HCT116 (cell line): ENCODE measurements at regions not wholly inside any gene's neighbourhood (a gene's known extent, or its start where the extent isn't known, plus 50 kb on each side); places are given as distances from the start of the nearest gene placed in this dataset.
A peak's percentile ranks its signal among the peaks of the same experiment; 100 is the strongest.
"Not testable (repeated sequence)": the region's sequence is repeated elsewhere in the genome, so short reads cannot be mapped to it uniquely, and the experiment has no call there.

Source experiments
- ATAC-seq: fragments of 200-7000 bp; cut with Tn5 transposase; 2 replicates; pipeline ENCODE4 v1.9.1; 2020; ENCODE audit warnings: mild to moderate bottlenecking, moderate library complexity
- BruUV-seq: library from RNA; stranded (reverse); fragments of 400-500 nt; replicated peaks from 2 replicates; lab custom pipeline; 2021; lab: Mats Ljungman, UMichigan
- CTCF ChIA-PET: fragments of 300-600 bp; sonication (Branson Sonifier 250); formaldehyde crosslinking; loops from one replicate; lab custom pipeline; 2021; ENCODE audit warnings: antibody characterized with exemption; lab: Charles Lee
- POLR2A ChIA-PET: fragments of 300-600, 350-600 bp; sonication (Branson Sonifier 250); formaldehyde crosslinking; loops from one replicate; lab custom pipeline; 2021; ENCODE audit warnings: antibody characterized with exemption; lab: Charles Lee
- RAD21 ChIA-PET, 2 experiments: fragments of 300-600 bp; sonication (Branson Sonifier 250); formaldehyde crosslinking; loops; one replicate each; lab custom pipeline; 2023; ENCODE audit warnings: low total read pairs in 2 of 2; ENCODE audit not compliant: uncharacterized antibody in 2 of 2, unreplicated experiment in 2 of 2, low non-redundant PET in 1 of 2; lab: Charles Lee
- DNase-seq: peaks from one replicate; pipeline ENCODE4 v3.0.0-alpha.2; 2010; ENCODE audit warnings: low read depth, low spot score
- H2AFZ ChIP-seq: fragments of 200-600 bp; shearing (Covaris generic), sonication (generic); 2 replicates; pipeline ENCODE4 v1.6.1; 2017; ENCODE audit warnings: low read depth, mixed run types, mixed read lengths, antibody characterized with exemption, low read length; ENCODE audit not compliant: poor library complexity, severe bottlenecking
- H3K27ac ChIP-seq: 2 replicates; pipeline ENCODE4 v1.5.1; 2012; ENCODE audit warnings: low read depth, low read length
- H3K27me3 ChIP-seq: fragments of 200-600 bp; sonication (generic); 2 replicates; pipeline ENCODE4 v1.6.1; 2016; ENCODE audit warnings: mixed run types, low read length, mixed read lengths; ENCODE audit not compliant: insufficient read depth
- H3K36me3 ChIP-seq, 2 experiments: fragments of 200-500 bp in 1 of 2; fragments of 200-600 bp in 1 of 2; sonication (Bioruptor generic) in 1 of 2; sonication (generic) in 1 of 2; 2 replicates each; pipeline versions ENCODE4 v1.5.1 to v1.6.1; 2014 to 2016; ENCODE audit warnings: low read length in 2 of 2, inconsistent platforms in 1 of 2, mixed read lengths in 1 of 2, mixed run types in 1 of 2; ENCODE audit not compliant: insufficient read depth in 2 of 2, control insufficient read depth in 1 of 2
- H3K4me1 ChIP-seq, 2 experiments: fragments of 200-600 bp in 1 of 2; sonication (generic) in 1 of 2; 2 replicates each; pipeline versions ENCODE4 v1.5.1 to v1.6.1; 2012 to 2017; ENCODE audit warnings: low read length in 2 of 2, inconsistent platforms in 1 of 2, mild to moderate bottlenecking in 1 of 2, mixed read lengths in 1 of 2, mixed run types in 1 of 2, moderate library complexity in 1 of 2; ENCODE audit not compliant: insufficient read depth in 2 of 2, control insufficient read depth in 1 of 2
- H3K4me2 ChIP-seq: fragments of 200-600 bp; sonication (generic); 2 replicates; pipeline ENCODE4 v1.6.1; 2017; ENCODE audit warnings: mixed run types, low read length, mixed read lengths
- H3K4me3 ChIP-seq, 2 experiments: fragments of 200-600 bp in 1 of 2; sonication (generic) in 1 of 2; replicated peaks in 1 of 2; 2 replicates each; pipeline ENCODE4 v1.5.1; 2011 to 2016; ENCODE audit warnings: low read length in 2 of 2, control low read depth in 1 of 2, low read depth in 1 of 2, mild to moderate bottlenecking in 1 of 2, mixed read lengths in 1 of 2, mixed run types in 1 of 2
- H3K79me2 ChIP-seq: fragments of 200-600 bp; sonication (generic); 2 replicates; pipeline ENCODE4 v1.6.1; 2017; ENCODE audit warnings: mild to moderate bottlenecking, mixed run types, low read length, moderate library complexity, mixed read lengths; ENCODE audit not compliant: insufficient read depth
- H3K9ac ChIP-seq: fragments of 200-600 bp; sonication (generic); 2 replicates; pipeline ENCODE4 v1.6.1; 2016; ENCODE audit warnings: low read length, mixed read lengths
- H3K9me2 ChIP-seq: fragments of 200-600 bp; sonication (generic), shearing (Covaris generic); 2 replicates; pipeline ENCODE4 v1.6.1; 2017; ENCODE audit warnings: mixed run types, mild to moderate bottlenecking, moderate library complexity; ENCODE audit not compliant: insufficient read depth
- H3K9me3 ChIP-seq, 2 experiments: fragments of 200-500 bp in 1 of 2; fragments of 200-600 bp in 1 of 2; sonication (Bioruptor generic) in 1 of 2; sonication (generic) in 1 of 2; 2 replicates each; pipeline ENCODE4 v1.6.1; 2014 to 2017; ENCODE audit warnings: low read length in 2 of 2, mixed read lengths in 2 of 2, inconsistent platforms in 1 of 2, low read depth in 1 of 2, mild to moderate bottlenecking in 1 of 2, mixed run types in 1 of 2, moderate library complexity in 1 of 2; ENCODE audit not compliant: control insufficient read depth in 1 of 2, insufficient read depth in 1 of 2
- H4K20me1 ChIP-seq: fragments of 200-600 bp; sonication (generic), shearing (Covaris generic); 2 replicates; pipeline ENCODE4 v1.6.1; 2017; ENCODE audit warnings: mixed run types, mild to moderate bottlenecking, moderate library complexity; ENCODE audit not compliant: insufficient read depth
- CBX3 ChIP-seq: IDR thresholded peaks from 2 replicates; pipeline ENCODE4 v1.6.1; 2012; ENCODE audit warnings: low read depth
- CTCF ChIP-seq, 3 experiments: fragments of 200-600 bp in 1 of 3; sonication (generic) in 1 of 3; IDR thresholded peaks in 2 of 3; conservative IDR thresholded peaks in 1 of 3; 2 replicates each; pipeline ENCODE4 v1.5.1; 2012 to 2017; ENCODE audit warnings: low read depth in 2 of 3, low read length in 2 of 3, antibody characterized with exemption in 1 of 3, borderline replicate concordance in 1 of 3, control low read depth in 1 of 3, mild to moderate bottlenecking in 1 of 3, mixed read lengths in 1 of 3, mixed run types in 1 of 3, moderate library complexity in 1 of 3; ENCODE audit not compliant: insufficient read depth in 1 of 3
- RAD21 ChIP-seq: IDR thresholded peaks from 2 replicates; pipeline ENCODE4 v1.6.1; 2012; ENCODE audit warnings: low read depth, mild to moderate bottlenecking
- SP1 ChIP-seq: IDR thresholded peaks from 2 replicates; pipeline ENCODE4 v1.6.1; 2012; ENCODE audit warnings: low read depth
- TCF7L2 ChIP-seq: IDR thresholded peaks from 2 replicates; pipeline ENCODE4 v1.7.0; 2011; ENCODE audit warnings: borderline replicate concordance, inconsistent platforms; ENCODE audit not compliant: insufficient read depth, insufficient read length; ENCODE audit errors: extremely low read depth
- ZFX ChIP-seq: fragments of 450-650 bp; IDR thresholded peaks from 2 replicates; pipeline ENCODE4 v1.6.1; 2017
- ZNF274 ChIP-seq: fragments of 200-500 bp; sonication (Bioruptor generic); IDR thresholded peaks from 2 replicates; pipeline ENCODE4 v1.6.1; 2014; ENCODE audit warnings: mild to moderate bottlenecking, low read depth, low read length, inconsistent platforms
- intact Hi-C: fragments of 100-400 bp; cut with micrococcal nuclease; formaldehyde crosslinking; loops from 2 replicates; pipeline ENCODE4 v1.10.0; 2022
- TF ChIP-seq, protein P1 (sequence below): IDR thresholded peaks from 2 replicates; pipeline ENCODE4 v1.6.1; 2012
- TF ChIP-seq, protein P2 (sequence below): IDR thresholded peaks from 2 replicates; pipeline ENCODE4 v1.6.1; 2011; ENCODE audit warnings: mild to moderate bottlenecking, low read length, moderate library complexity; ENCODE audit not compliant: insufficient replicate concordance; ENCODE audit errors: extremely low read depth

DNA sequence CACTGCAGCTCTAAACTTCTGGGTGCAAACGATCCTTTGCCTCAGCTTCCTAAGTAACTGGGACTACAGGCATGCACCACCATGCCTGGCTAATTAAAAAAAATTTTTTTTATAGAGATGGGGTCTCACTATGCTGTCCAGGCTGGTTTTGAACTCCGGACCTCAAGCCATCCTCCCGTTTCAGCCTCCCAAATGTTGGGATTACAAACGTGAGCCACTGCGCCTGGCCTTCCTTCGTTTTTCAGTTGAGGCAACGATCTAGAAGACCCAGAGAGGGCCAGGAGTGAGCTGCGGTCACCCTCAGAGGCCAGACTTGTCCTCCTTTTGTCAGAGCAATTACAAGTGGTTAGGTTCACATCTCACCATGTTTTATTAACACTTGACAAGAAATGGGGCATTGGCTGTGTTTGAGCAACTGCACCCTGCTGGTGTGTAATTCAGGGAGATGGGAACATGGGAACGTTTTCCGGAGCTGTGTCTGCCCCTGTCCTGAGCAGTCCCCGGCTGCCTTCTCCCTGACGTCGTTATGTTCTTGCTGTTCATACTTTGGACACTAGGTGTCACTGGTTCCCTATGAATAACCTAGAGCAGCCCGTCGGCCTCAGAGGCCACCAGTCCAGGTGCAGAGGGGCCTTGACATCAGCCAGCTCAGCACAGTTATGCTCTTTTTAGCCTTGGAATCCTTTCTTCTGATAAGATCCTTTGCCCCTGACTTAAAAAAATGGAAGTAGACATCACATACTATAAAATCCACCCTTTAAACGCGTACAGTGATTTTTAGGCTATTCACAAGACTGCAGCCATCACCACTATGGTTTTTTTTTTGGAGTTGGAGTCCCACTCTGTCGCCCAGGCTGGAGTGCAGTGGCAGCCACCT, 375.0 kb downstream of the TYW1 start:
- Histone ChIP-seq H3K27me3 (no peaks in the 10 kb centered on the region), H3K79me2 (no peaks in the 10 kb centered on the region), H3K9me3 (no peaks in the 10 kb centered on the region), H2AFZ (peak overlapping the region; percentile 79)
- TF ChIP-seq ZFX (no peak), ZNF274 (no peak), TCF7L2 (no peak), CBX3 (no peak), CTCF (IDR thresholded peaks at IDR 0.05 in 2 of 3, conservative IDR thresholded peaks at IDR 0.05 in 1 of 3; ENCODE audit: borderline replicate concordance in 1 of 3, insufficient read depth in 1 of 3, low read depth in 2 of 3, low read length in 2 of 3) (peak; percentile 45 to 81 (median 78); a peak in 5 of 6 replicates), SP1 (no peak), RAD21 (peak; percentile 76)
- TF ChIP-seq, protein P1, sequence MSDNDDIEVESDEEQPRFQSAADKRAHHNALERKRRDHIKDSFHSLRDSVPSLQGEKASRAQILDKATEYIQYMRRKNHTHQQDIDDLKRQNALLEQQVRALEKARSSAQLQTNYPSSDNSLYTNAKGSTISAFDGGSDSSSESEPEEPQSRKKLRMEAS = no peak
- TF ChIP-seq, protein P2, sequence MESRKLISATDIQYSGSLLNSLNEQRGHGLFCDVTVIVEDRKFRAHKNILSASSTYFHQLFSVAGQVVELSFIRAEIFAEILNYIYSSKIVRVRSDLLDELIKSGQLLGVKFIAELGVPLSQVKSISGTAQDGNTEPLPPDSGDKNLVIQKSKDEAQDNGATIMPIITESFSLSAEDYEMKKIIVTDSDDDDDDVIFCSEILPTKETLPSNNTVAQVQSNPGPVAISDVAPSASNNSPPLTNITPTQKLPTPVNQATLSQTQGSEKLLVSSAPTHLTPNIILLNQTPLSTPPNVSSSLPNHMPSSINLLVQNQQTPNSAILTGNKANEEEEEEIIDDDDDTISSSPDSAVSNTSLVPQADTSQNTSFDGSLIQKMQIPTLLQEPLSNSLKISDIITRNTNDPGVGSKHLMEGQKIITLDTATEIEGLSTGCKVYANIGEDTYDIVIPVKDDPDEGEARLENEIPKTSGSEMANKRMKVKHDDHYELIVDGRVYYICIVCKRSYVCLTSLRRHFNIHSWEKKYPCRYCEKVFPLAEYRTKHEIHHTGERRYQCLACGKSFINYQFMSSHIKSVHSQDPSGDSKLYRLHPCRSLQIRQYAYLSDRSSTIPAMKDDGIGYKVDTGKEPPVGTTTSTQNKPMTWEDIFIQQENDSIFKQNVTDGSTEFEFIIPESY = no peak
- TF ChIP-seq, all 23 proteins: peak for 2
- DNase-seq = peak; percentile 47
- no peaks in the 10 kb centered on the region for H3K36me3 ChIP-seq
- H3K27ac ChIP-seq = no peak overlapping the region
- no TSS peak for BruUV-seq
- ChIA-PET RAD21 (interaction anchor here in 1 of 2 experiments (0.6 kb wide), 1 partner anchor 14 kb away, joined by 3 read pairs; no protein-coding TSS in a partner anchor), CTCF (interaction anchor here (0.7 to 1.7 kb wide), 5 partner anchors 9 to 331 kb away, joined by 3 to 12 read pairs (median 3); no protein-coding TSS in a partner anchor), POLR2A (no interaction called here)
- H3K4me2 ChIP-seq = no peak overlapping the region
- no peak overlapping the region for H3K4me3 ChIP-seq
- peak; percentile 99 for ATAC-seq
- no peaks in the 10 kb centered on the region for H3K9me2 ChIP-seq
- H4K20me1 ChIP-seq = no peaks in the 10 kb centered on the region
- H3K9ac ChIP-seq = no peak overlapping the region
- intact Hi-C loops = no loop called here
- no peaks in the 10 kb centered on the region for H3K4me1 ChIP-seq

GRCh38 chr7:67373389-67373788, 376.8 kb downstream of the TYW1 start:
- H3K9ac ChIP-seq, H4K20me1 ChIP-seq, H3K79me2 ChIP-seq, H3K4me3 ChIP-seq, RAD21 ChIA-PET, H3K27me3 ChIP-seq, H3K36me3 ChIP-seq, intact Hi-C loops, H3K9me2 ChIP-seq, H3K4me1 ChIP-seq, ATAC-seq, BruUV-seq, H3K27ac ChIP-seq, DNase-seq, H3K4me2 ChIP-seq, CTCF ChIA-PET, H3K9me3 ChIP-seq, POLR2A ChIA-PET, H2AFZ ChIP-seq: not testable (repeated sequence)
